Tibial artery (tissue), 4 donors: ENCODE measurements at regions not wholly inside any gene's neighbourhood (a gene's known extent, or its start where the extent isn't known, plus 50 kb on each side); places are given as distances from the start of the nearest gene placed in this dataset.

Experiments
- DNase-seq, 2 donors: peaks; one replicate each; pipeline ENCODE4 v3.0.0-alpha.2; 2019
- H3K27ac ChIP-seq, 2 donors: fragments of 200-600 bp; sonication (generic) in 1 of 2; 1 replicate in 1 of 2; 2 replicates in 1 of 2; pipeline ENCODE4 v1.5.1; 2018 to 2019; ENCODE audit warnings: mild to moderate bottlenecking in 1 of 2
- H3K27me3 ChIP-seq, 2 donors: fragments of 200-600 bp; sonication (generic) in 1 of 2; one replicate each; pipeline versions ENCODE4 v1.5.1 to v1.6.0; 2016 to 2019
- H3K36me3 ChIP-seq, 3 donors: fragments of 200-600 bp; sonication (generic) in 2 of 3; one replicate each; pipeline ENCODE4 v1.5.1; 2016 to 2019; ENCODE audit warnings: mild to moderate bottlenecking in 2 of 3
- H3K4me1 ChIP-seq, 4 donors: fragments of 200-600 bp; sonication (generic) in 2 of 4; 1 replicate in 3 of 4; 2 replicates in 1 of 4; pipeline ENCODE4 v1.5.1; 2016 to 2019
- H3K4me3 ChIP-seq, 2 donors: fragments of 200-600 bp; sonication (generic) in 1 of 2; 1 replicate in 1 of 2; 2 replicates in 1 of 2; pipeline ENCODE4 v1.5.1; 2018 to 2019; ENCODE audit warnings: mild to moderate bottlenecking in 2 of 2
- H3K9me3 ChIP-seq, 3 donors: fragments of 200-600 bp; sonication (generic) in 1 of 3; one replicate each; pipeline ENCODE4 v1.5.1; 2016 to 2019
- intact Hi-C: fragments of 100-400 bp; cut with DNase I; formaldehyde crosslinking; loops from one replicate; pipeline ENCODE4 v1.15.0; 2023; ENCODE audit warnings: low total_unique reads
- TF ChIP-seq, protein P1 (sequence below), 2 experiments: fragments of 200-600 bp in 1 of 2; fragments of 450-650 bp in 1 of 2; IDR thresholded peaks; one replicate each; pipeline ENCODE4 v1.5.1; 2017 to 2019; ENCODE audit warnings: antibody characterized with exemption in 2 of 2, mild to moderate bottlenecking in 1 of 2, moderate library complexity in 1 of 2

- no peak for DNase-seq
- H3K36me3 ChIP-seq: no peaks in the 10 kb centered on the region
- H3K4me1 ChIP-seq: no peaks in the 10 kb centered on the region
- TF ChIP-seq, protein P1, sequence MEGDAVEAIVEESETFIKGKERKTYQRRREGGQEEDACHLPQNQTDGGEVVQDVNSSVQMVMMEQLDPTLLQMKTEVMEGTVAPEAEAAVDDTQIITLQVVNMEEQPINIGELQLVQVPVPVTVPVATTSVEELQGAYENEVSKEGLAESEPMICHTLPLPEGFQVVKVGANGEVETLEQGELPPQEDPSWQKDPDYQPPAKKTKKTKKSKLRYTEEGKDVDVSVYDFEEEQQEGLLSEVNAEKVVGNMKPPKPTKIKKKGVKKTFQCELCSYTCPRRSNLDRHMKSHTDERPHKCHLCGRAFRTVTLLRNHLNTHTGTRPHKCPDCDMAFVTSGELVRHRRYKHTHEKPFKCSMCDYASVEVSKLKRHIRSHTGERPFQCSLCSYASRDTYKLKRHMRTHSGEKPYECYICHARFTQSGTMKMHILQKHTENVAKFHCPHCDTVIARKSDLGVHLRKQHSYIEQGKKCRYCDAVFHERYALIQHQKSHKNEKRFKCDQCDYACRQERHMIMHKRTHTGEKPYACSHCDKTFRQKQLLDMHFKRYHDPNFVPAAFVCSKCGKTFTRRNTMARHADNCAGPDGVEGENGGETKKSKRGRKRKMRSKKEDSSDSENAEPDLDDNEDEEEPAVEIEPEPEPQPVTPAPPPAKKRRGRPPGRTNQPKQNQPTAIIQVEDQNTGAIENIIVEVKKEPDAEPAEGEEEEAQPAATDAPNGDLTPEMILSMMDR (IDR thresholded peaks at IDR 0.05): no peak
- no peaks in the 10 kb centered on the region for H3K27me3 ChIP-seq
- no peak overlapping the region for H3K4me3 ChIP-seq
- H3K9me3 ChIP-seq: no peaks in the 10 kb centered on the region
- intact Hi-C loops: no loop called here
- H3K27ac ChIP-seq: no peak overlapping the region
Measured at GRCh38 chr3:95352471-95352870, 1289.6 kb downstream of the NSUN3 start.

DNA sequence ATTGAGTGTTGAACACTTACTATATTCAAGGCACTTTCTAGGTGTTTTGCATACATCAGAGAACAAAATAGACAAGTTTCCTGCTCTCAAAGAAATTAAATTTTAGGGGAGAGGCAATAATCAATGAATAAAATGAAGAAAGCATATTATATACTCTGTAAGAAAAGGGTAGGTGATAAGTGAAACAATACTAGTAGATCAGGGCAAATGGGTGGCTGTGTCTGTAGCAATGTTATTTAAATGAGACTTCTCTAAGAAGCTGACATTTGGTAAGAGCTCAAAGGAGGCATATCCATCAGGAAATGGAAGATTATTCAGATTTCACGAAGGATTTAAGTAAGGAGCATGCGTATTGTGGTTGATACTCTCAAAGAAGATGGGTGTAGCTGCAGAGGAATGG, 1291.6 kb downstream of the NSUN3 start:
- TF ChIP-seq, protein P1 (IDR thresholded peaks at IDR 0.05): no peak
- Histone ChIP-seq H3K27me3 (no peaks in the 10 kb centered on the region), H3K4me3 (no peak overlapping the region), H3K4me1 (no peaks in the 10 kb centered on the region), H3K36me3 (no peaks in the 10 kb centered on the region), H3K27ac (no peak overlapping the region), H3K9me3 (no peaks in the 10 kb centered on the region)
- intact Hi-C loops: no loop called here
- DNase-seq: no peak

DNA sequence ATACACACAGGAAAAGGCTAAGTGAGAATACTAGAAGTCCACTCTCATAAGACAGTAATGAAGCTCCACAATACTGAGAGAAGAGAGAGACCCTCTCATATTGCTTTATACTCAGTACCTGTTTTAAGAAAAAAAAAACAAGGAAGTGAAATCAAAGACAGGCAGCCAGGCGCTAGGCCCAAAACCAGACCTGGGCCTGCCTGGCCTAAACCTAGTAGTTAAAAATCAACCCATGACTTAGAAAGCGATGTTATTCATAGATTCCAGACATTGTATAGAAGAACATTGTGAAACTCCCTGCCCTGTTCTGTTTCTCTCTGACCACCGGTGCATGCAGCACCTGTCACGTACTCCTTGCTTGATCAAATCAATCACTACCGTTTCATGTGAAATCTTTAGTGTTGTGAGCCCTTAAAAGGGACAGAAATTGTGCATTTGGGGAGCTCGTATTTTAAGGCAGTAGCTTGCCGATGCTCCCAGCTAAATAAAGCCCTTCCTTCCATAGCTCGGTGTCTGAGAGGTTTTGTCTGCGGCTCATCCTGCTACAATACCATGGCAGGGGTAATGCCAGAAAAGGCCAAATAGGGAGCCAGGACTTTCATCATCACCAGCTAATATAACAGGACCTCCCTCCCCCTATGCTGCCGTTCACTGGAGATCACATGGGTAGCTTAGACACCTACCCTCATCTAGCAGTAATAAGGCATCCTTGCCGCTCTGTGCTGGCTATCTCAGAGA, 1294.1 kb downstream of the NSUN3 start:
- intact Hi-C loops: no loop called here
- H3K4me3 ChIP-seq: no peak overlapping the region
- no peaks in the 10 kb centered on the region for H3K27me3 ChIP-seq

DNA sequence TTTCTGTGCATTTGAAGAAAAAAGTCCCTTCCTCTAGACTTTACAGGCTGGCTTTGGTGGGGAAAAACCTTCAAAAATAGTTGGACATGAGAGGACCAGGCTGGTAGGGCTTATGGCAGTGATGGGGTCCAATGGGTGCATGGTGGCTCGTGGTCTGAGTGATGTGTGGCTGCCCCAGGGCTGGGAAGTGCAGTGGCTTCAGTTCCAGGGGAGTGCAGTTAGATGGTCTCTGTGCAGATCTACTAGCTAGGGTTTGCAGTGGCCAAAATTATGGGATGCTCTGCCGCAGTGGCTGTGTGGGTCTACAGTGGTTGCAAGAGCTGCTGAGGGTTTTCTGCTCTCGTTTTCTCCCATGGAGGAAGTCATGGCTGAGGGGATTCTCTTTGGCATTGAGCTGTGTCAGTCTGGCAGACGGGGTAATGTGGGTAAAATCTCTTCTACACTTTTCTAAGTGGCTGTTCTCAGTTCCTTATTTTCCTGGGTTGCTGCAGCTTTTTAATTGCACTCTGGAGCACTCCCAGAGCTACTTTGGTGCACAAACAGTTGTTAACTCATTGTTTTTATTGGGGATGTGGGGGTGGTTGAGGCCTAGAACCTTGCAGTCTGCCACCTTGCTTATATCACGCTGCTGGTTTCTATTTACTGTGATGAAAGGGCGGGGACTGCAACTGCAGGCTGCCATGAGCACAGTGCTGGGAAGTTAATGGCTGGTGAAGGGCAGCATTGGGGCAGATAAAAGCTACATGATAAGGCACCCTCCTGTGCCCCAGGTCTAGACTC, 1324.6 kb downstream of the NSUN3 start:
- intact Hi-C loops: no loop called here

More for the DNA sequence above, 1294.1 kb downstream of the NSUN3 start:
- Histone ChIP-seq H3K27ac (no peak overlapping the region), H3K36me3 (no peaks in the 10 kb centered on the region), H3K9me3 (no peaks in the 10 kb centered on the region), H3K4me1 (no peaks in the 10 kb centered on the region)
- no peak for DNase-seq
- TF ChIP-seq, protein P1 (IDR thresholded peaks at IDR 0.05): no peak

GRCh38 chr3:95389725-95390313, 1327.0 kb downstream of the NSUN3 start:
- no peak overlapping the region for H3K4me3 ChIP-seq
- no peaks in the 10 kb centered on the region for H3K4me1 ChIP-seq
- no peak overlapping the region for H3K27ac ChIP-seq
- no peak for DNase-seq
- no peaks in the 10 kb centered on the region for H3K27me3 ChIP-seq
- no peaks in the 10 kb centered on the region for H3K36me3 ChIP-seq
- intact Hi-C loops: no loop called here
- no peaks in the 10 kb centered on the region for H3K9me3 ChIP-seq
- TF ChIP-seq, protein P1 (IDR thresholded peaks at IDR 0.05): no peak

More for the DNA sequence above, 1324.6 kb downstream of the NSUN3 start:
- Histone ChIP-seq H3K27ac (no peak overlapping the region), H3K4me3 (no peak overlapping the region), H3K4me1 (no peaks in the 10 kb centered on the region), H3K9me3 (no peaks in the 10 kb centered on the region), H3K27me3 (no peaks in the 10 kb centered on the region), H3K36me3 (no peaks in the 10 kb centered on the region)
- DNase-seq: peak in 1 of 2 donors; percentile 28
- TF ChIP-seq, protein P1 (IDR thresholded peaks at IDR 0.05): no peak
